Activated naive CD4-positive, alpha-beta T cell treated with anti-CD3 and anti-CD28 coated beads, Interleukin-2, amount 50 U/mL, for 72 hours (primary cell): ENCODE measurements at regions not wholly inside any gene's neighbourhood (a gene's known extent, or its start where the extent isn't known, plus 50 kb on each side); places are given as distances from the start of the nearest gene placed in this dataset.
"Not testable (repeated sequence)": the region's sequence is repeated elsewhere in the genome, so short reads cannot be mapped to it uniquely, and the experiment has no call there.

Experiments
- ATAC-seq, 2 donors: fragments of 150-1000 bp; cut with Tn5 transposase; 2 replicates each; pipeline ENCODE4 v1.10.0; 2021; ENCODE audit warnings: mild to moderate bottlenecking in 2 of 2, moderate library complexity in 2 of 2
- DNase-seq, 2 donors: peaks; one replicate each; pipeline ENCODE4 v3.0.0; 2021 to 2022; ENCODE audit warnings: low spot score in 2 of 2
- H3K27ac Mint-ChIP-seq, 2 donors: one replicate each; pipeline ENCODE4 v1.8.0; 2022; ENCODE audit warnings: mild to moderate bottlenecking in 2 of 2, mixed read lengths in 2 of 2
- H3K36me3 Mint-ChIP-seq, 2 donors: one replicate each; pipeline ENCODE4 v1.8.0; 2022; ENCODE audit warnings: mixed read lengths in 2 of 2
- H3K9me3 Mint-ChIP-seq, 2 donors: one replicate each; pipeline ENCODE4 v1.8.0; 2022; ENCODE audit warnings: mixed read lengths in 2 of 2

DNA sequence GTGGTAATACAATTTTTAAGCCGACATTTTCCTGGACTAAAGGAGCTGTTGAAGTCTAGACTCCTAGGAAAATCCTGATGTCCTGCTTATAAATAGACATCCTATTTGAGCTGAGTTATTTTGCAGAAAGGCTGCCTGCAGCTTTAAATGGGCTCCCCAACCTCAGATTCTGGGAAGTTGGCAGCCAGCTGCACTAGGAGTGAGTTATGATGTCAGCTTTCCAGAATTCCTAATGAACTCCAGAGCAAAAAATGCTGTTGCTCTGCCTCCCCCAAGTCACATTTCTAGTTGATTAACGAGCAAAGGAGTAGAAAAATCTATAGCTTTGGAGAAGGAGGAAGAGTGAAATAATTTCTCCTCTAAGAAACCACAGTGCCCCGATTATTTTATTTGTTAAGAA lies 346.3 kb upstream of the SULF2 start:
- H3K9me3 Mint-ChIP-seq, result no peaks in the 10 kb centered on the region
- H3K36me3 Mint-ChIP-seq, result no peaks in the 10 kb centered on the region
- H3K27ac Mint-ChIP-seq, result no peak overlapping the region
- no peak for DNase-seq
- no peak for ATAC-seq

DNA sequence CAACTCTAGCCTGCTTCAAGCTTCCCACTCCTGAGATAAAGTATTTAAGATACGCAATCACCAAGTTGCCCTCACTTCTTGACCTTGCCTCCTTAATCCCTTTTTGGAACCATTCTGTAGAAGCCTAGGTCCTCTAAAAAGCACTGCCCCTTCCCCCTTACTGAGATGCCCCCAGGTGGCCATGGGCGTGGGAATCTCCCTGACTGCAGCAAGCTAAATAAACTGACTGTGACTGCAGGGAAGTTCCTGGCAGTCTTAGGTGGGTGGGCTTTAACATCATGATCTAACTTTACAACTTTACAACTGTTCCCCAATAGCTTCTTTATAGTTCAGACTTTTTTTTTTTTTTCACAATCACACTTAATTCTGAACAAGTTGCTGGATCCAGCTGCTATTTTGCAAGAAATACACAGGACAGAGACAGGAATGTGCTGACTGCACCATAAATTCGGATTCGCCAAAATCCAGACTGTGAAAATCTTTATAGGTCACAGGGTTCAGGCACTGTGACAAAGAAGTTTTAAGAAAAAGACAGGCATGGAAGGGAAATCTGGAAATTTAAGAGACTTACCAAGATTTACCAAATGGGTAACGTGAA lies 344.2 kb upstream of the SULF2 start:
- H3K9me3 Mint-ChIP-seq, result no peaks in the 10 kb centered on the region
- no peak overlapping the region for H3K27ac Mint-ChIP-seq
- no peaks in the 10 kb centered on the region for H3K36me3 Mint-ChIP-seq
- DNase-seq, result no peak
- no peak for ATAC-seq

DNA sequence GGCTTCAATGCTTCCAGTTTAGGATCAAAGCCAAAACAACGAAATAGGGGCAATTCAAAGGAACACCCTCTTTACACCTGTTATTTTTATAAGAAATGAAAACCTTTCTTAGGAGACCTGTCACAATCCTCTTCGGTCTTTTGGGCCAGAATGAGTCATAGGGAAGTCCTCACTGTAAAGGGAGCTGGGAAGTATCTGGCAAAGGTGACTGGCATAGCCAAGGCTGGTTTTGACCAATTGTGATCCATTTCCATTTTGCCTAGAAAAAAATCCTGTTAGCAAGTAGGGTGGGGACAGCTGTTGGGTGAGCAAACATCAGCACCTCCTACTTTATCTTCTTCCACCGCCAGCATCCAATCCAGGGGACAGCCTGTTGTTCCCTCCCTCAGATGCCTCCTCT lies 343.2 kb upstream of the SULF2 start:
- ATAC-seq, result no peak
- DNase-seq, result no peak

DNA sequence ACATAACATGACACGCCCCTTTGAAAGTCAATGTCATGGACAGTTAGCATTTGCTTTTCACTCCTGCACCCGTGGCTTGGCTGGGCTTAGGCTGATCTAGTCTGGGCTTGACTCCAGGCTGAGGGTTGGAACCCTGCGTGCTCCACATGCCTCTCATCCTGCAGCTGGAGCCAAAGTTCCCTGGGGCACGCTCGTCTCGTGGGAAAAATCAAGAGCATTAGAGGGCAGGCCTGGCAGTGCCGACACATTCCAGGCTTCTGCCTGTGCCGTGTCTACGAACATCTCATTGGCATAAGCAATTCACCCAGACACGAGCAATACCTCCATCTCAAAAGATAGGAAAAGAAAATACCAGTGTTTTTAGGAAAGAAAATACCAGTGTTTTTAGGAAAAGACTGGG lies 342.7 kb upstream of the SULF2 start:
- ATAC-seq, DNase-seq, H3K27ac Mint-ChIP-seq, H3K36me3 Mint-ChIP-seq, H3K9me3 Mint-ChIP-seq: not testable (repeated sequence)

More for the DNA sequence above, 343.2 kb upstream of the SULF2 start:
- Mint-ChIP-seq H3K9me3 (no peaks in the 10 kb centered on the region), H3K36me3 (no peaks in the 10 kb centered on the region), H3K27ac (no peak overlapping the region)

DNA sequence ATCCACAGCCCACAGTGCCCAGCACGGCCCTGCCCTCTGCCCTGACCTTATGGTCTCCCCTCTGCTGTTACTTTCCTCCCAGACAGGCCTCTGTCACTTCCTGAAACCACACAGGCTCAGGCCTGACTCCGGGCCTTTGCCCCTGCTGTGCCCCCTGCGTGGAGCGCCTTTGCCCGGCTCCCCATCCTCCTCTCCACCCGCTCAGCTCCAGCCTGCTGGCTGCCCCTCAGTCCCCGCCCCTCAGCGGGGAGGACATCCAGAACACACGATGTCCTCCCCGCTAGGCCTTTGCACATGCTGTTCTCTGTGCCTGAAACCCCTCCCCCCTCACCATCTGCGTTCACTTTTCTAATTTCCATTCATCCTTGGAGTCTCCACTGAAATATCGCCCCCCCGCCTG lies 341.9 kb upstream of the SULF2 start:
- not testable (repeated sequence) for ATAC-seq, H3K9me3 Mint-ChIP-seq, H3K27ac Mint-ChIP-seq, DNase-seq, H3K36me3 Mint-ChIP-seq

DNA sequence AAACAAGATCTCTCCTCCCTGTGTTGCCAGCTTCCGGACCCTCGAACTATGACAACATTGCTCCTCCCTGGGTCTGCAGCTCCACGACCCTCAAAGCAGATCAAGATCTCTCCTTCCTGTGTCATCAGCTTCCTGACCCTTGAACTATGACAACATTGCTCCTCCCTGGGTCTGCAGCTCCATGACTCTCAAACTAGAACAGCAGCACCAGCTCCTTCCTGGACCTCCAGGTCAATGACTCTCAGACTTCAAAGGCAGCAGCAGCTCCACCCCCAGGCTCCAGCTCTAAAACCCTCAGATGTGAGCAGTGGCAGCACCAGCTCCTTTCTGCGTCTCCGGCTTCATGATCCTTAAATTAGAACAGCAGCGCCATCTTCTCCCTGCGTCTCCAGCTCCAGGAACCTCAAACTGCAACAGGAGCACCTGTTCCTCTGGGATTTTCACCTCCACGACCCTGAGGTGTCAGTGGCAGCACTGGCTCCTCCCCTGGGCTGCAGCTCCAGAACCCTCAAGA lies 341.0 kb upstream of the SULF2 start:
- Mint-ChIP-seq H3K9me3 (peaks cover 0 to 3% of the 10 kb centered on the region in 2 donors), H3K27ac (no peak overlapping the region), H3K36me3 (no peaks in the 10 kb centered on the region)
- no peak for DNase-seq
- no peak for ATAC-seq

DNA sequence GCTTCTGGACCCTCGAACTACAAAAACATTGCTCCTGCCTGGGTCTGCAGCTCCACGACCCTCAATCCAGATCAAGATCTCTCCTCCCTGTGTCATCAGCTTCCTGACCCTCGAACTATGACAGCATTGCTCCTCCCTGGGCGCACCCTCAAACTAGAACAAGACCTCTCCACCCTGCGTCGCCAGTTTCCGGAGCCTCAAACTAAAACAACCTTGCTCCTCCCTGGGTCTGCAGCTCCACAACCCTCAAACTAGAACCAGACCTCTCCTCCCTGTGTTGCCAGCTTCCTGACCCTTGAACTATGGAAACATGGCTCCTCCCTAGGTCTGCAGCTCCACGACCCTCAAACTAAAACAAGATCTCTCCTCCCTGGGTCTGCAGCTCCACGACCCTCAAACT lies 339.7 kb upstream of the SULF2 start:
- DNase-seq (no peak), ATAC-seq (no peak)
- H3K27ac Mint-ChIP-seq, result no peak overlapping the region
- H3K9me3 Mint-ChIP-seq, result peaks cover 0 to 3% of the 10 kb centered on the region in 2 donors
- H3K36me3 Mint-ChIP-seq, result no peaks in the 10 kb centered on the region

DNA sequence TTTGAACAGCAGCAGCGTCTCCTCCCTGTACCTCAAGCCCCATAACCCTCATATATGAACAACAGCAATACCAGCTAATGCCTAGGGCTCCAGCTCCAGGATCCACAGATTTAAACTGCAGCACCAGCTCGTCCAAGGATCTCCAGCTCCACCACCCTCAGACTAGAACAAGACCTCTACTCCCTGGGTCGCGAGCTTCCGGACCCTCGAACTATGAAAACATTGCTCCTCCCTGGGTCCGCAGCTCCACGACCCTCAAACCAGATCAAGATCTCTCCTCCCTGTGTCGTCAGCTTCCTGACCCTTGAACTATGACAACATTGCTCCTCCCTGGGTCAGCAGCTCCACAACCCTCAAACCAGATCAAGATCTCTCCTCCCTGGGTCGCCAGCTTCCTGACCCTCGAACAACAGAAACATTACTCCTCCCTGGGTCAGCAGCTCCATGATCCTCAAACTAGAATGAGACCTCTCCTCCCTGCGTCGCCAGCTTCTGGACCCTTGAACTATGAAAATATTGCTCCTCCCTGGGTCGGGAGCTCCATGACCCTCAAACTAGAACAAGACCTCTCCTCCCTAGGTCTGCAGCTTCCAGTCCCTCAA lies 339.0 kb upstream of the SULF2 start:
- ATAC-seq (no peak), DNase-seq (no peak)
- H3K36me3 Mint-ChIP-seq, result no peaks in the 10 kb centered on the region
- no peak overlapping the region for H3K27ac Mint-ChIP-seq
- peaks cover 0 to 3% of the 10 kb centered on the region in 2 donors for H3K9me3 Mint-ChIP-seq

DNA sequence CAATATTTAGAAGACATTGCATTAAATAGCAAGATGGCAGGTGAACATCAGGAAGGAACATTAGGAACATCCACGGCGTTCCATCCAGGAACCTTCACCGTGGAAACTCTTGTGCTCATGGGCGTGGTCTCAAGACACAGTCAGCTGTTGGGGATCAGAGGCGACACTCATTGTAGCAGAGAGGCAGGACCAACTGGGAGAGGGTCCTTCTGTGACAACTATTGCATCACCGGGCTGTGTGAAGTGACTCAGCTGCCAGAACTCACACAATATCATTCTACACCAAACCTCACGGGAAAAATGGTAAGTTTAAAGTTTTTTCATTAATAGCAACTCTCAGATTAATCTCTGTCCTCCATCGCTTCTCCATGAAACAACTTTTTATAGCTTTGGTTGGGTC lies 334.8 kb upstream of the SULF2 start:
- DNase-seq, result no peak
- no peak overlapping the region for H3K27ac Mint-ChIP-seq
- no peaks in the 10 kb centered on the region for H3K36me3 Mint-ChIP-seq
- peaks cover 0 to 3% of the 10 kb centered on the region in 2 donors for H3K9me3 Mint-ChIP-seq
- ATAC-seq, result no peak

DNA sequence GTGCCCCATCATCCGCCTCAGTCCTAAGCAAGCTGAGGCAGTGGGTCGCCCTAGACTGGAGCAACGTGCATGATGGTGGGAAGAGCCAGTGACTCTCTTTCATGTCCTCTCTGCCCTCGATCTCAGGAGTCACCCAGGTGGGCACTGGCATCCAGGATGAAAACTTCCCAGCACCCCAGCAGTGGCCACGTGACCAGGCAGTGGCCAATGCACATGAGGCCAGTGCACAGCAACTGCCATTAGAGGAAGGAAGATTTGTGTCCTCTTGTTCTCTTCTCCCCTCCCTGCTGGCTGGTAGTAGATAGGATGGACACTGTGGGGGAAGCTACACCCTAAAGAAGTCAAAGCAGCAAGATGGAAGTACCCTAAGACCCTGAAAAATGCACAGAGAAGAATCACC lies 334.1 kb upstream of the SULF2 start:
- H3K9me3 Mint-ChIP-seq, H3K36me3 Mint-ChIP-seq, ATAC-seq, H3K27ac Mint-ChIP-seq, DNase-seq: not testable (repeated sequence)

DNA sequence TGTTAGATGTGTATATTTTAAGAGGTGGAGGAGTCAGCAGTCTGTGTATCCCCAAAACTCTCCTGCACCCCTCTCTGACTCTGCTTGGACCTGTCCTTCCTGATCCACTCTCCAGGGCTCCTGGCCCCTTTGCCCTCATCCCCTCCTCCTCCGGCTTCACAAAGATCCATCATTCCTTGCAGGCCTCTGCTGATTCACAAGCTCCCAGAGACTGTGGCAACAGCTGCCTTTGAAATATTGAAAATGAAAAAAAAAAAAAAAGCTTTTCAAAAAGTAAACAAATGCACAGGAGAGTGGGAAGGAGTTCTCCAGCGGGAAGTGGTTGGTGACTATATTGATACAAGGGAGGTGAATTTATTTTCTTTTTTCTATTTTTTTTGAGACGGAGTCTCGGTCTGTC lies 330.2 kb upstream of the SULF2 start:
- no peak for ATAC-seq
- Mint-ChIP-seq H3K27ac (no peak overlapping the region), H3K9me3 (no peaks in the 10 kb centered on the region), H3K36me3 (no peaks in the 10 kb centered on the region)
- no peak for DNase-seq

DNA sequence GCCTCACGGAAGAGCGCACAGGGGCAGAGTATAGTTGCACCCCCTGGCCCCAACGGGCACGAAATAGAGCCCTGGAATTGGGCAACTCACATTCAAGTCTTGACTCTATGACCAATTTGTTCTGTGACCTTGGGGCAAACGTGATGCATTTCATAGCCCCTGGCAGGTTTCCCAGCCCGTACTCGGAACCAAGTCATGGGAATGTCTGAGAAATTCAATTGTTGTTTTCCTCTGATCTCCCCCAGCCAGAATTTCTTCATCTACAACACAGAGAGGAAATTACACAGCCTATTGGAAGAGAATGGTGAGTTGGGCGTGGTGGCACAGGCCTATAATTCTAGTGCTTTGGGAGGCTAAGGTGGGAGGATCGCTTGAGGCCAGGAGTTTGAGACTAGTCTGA lies 322.3 kb upstream of the SULF2 start:
- no peaks in the 10 kb centered on the region for H3K9me3 Mint-ChIP-seq

DNA sequence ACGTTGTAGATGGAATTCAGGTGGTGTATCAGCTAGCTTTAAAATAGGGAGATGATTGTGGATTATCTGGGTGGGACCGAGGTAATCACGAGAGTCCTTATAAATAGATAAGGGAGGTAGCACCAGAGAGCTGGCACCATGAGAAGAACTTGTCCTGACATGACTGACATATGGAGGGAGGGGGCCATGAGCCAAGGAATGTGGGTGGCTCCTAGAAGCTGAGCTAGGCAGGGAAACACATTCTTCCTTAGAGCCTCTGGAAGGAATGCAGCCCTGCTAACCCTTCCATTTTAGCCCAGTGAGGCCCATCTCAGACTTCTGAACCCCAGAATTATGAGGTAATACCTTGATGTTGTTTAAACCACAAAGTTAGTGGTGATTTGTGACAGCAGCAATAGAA lies 321.1 kb upstream of the SULF2 start:
- no peaks in the 10 kb centered on the region for H3K9me3 Mint-ChIP-seq
- no peak for ATAC-seq
- no peak overlapping the region for H3K27ac Mint-ChIP-seq
- no peaks in the 10 kb centered on the region for H3K36me3 Mint-ChIP-seq
- no peak for DNase-seq

More for the DNA sequence above, 322.3 kb upstream of the SULF2 start:
- Mint-ChIP-seq H3K27ac (no peak overlapping the region), H3K36me3 (no peaks in the 10 kb centered on the region)
- DNase-seq, result no peak
- no peak for ATAC-seq

DNA sequence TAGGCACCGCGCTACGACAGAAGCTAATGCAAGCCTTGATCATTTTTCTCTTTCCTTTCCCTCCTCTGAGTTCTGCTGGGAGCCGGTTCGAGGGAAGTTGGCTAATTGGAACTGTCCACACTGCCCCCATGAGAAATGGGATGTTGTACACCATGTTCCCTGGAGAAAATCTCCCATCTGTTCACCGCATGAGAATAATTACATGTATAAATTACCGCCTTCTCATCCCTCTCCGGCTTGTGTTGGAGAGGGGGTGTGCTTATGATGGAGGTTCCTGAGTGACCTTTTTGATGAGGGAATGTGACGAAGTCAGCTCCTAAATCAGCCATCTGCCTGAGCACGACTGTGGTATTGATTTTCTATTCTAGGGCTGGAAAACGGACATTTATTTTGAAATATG lies 320.2 kb upstream of the SULF2 start:
- no peaks in the 10 kb centered on the region for H3K36me3 Mint-ChIP-seq
- no peak overlapping the region for H3K27ac Mint-ChIP-seq
- DNase-seq (no peak), ATAC-seq (no peak)
- H3K9me3 Mint-ChIP-seq, result no peaks in the 10 kb centered on the region

DNA sequence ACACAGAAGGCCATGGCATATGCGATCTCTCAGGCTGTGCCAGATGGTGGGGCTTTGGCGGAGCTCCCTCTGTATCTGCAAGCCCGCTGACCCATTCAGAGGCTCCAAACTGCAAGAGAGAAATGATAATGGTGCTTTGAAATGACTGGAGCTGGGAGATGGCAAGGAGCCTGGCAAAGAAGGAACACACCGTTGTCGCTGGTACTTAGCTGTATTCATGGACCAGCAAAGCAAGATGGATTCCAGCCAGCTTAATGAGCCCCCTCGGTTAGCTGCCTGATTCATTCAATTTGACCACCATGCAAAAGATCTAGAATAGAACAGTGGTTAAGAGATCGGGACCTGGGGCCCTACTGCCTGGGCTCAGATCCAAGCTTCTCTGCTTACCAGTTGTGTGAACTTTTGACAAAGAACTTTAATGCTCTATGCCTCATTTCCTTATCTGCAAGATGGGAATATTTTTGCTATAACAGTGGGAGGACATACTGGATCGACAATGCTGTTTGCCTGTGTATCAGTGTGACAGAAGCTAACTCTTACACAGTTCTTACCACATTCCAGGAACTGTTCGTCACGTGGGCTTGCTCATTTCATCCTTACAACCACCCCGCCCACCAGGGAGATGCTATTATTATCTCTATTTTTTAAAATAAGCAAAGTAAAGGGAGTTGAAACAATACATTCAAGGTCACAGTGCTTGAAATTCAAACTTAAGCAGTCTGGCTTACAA lies 317.8 kb upstream of the SULF2 start:
- no peak for ATAC-seq
- Mint-ChIP-seq H3K27ac (no peak overlapping the region), H3K9me3 (no peaks in the 10 kb centered on the region), H3K36me3 (no peaks in the 10 kb centered on the region)
- DNase-seq, result no peak

DNA sequence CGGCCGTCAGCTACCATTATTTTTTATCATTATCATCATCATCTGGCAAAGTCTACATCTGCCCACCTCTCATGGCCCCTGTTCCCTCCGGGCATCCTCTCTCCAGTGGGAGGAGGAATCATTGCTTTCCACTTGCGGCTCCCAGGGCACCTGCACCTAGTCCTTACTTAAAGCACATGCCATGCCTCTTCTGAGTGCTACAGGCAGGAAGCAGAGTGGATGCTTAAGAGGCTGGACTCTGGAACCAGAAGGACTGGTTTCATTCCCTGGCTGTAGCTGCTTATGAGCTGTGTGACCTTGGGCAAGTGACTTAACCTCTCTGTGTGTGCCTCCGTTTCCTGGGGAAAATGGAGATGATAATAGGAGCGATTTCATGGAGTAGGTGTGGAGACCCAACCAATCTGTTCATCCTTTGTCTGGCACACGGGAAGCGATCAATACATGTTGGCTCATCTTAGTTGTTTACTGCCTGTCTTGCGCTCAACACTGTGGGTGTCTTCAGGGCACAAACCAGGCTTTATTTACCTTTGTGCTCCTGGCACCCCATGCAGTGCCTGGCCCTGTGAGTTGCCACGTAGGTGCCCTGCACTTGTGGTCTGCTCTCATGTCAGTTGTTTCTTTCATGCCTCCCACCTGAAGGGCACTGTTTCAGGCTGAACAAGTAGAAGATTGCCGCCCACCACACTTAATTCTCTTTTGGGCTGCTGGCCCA lies 317.0 kb upstream of the SULF2 start:
- DNase-seq (no peak), ATAC-seq (no peak)
- Mint-ChIP-seq H3K36me3 (no peaks in the 10 kb centered on the region), H3K27ac (no peak overlapping the region), H3K9me3 (no peaks in the 10 kb centered on the region)

DNA sequence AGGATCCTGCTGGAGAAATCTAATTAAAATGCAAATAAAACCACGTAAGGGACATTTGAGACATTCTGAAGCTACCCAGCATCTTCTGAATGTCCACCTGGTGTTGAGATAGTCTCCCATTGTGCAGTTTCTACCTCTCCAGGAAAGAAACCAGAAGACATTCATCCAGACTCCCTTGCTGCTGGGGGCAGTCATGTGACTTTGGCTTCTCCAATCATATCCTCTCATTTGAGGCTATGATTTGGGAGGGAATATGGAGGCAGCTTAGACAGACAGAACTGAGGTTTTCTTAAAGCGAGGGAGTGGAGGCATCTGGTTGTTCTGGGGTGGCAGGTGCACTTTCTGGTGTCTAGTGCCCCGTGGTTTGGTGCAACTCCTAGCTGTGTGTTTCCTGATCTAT lies 315.2 kb upstream of the SULF2 start:
- ATAC-seq (no peak), DNase-seq (no peak)
- Mint-ChIP-seq H3K9me3 (no peaks in the 10 kb centered on the region), H3K36me3 (no peaks in the 10 kb centered on the region), H3K27ac (no peak overlapping the region)
